ENCODE measurements at regions not wholly inside any gene's neighbourhood (a gene's known extent, or its start where the extent isn't known, plus 50 kb on each side); places are given as distances from the start of the nearest gene placed in this dataset.

DNA sequence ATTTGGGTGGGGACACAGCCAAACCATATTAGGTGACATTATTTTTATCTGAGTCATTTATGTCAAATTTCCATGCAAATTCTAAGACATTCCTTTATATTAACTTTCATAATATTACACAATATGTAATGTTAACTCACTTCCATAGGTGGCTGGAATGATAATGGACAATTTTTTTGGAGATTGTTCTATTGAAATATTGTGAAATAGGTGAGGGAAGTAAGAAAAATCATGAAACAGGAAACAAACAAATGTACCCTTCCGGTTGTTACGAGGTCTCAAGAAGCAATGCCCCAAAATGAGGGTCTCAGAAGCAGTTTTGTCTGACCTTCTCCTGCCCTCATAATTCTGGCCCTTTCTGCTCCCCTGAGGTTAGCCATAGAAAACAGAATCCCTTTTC is 306.5 kb downstream of the HDGFL1 start:
- no peak for DNase-seq (ENCODE audit: low spot score in 2 of 2)
- Histone ChIP-seq H3K27ac (no peak overlapping the region), H3K27me3 (no peaks in the 10 kb centered on the region), H3K4me3 (no peak overlapping the region), H3K4me1 (peaks cover 0 to 5% of the 10 kb centered on the region in 2 donors), H3K9me3 (no peaks in the 10 kb centered on the region), H3K36me3 (no peaks in the 10 kb centered on the region)
- TF ChIP-seq, protein P1, sequence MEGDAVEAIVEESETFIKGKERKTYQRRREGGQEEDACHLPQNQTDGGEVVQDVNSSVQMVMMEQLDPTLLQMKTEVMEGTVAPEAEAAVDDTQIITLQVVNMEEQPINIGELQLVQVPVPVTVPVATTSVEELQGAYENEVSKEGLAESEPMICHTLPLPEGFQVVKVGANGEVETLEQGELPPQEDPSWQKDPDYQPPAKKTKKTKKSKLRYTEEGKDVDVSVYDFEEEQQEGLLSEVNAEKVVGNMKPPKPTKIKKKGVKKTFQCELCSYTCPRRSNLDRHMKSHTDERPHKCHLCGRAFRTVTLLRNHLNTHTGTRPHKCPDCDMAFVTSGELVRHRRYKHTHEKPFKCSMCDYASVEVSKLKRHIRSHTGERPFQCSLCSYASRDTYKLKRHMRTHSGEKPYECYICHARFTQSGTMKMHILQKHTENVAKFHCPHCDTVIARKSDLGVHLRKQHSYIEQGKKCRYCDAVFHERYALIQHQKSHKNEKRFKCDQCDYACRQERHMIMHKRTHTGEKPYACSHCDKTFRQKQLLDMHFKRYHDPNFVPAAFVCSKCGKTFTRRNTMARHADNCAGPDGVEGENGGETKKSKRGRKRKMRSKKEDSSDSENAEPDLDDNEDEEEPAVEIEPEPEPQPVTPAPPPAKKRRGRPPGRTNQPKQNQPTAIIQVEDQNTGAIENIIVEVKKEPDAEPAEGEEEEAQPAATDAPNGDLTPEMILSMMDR (IDR thresholded peaks at IDR 0.05), result no peak
- intact Hi-C loops (cut with DNase I), result no loop called here

DNA sequence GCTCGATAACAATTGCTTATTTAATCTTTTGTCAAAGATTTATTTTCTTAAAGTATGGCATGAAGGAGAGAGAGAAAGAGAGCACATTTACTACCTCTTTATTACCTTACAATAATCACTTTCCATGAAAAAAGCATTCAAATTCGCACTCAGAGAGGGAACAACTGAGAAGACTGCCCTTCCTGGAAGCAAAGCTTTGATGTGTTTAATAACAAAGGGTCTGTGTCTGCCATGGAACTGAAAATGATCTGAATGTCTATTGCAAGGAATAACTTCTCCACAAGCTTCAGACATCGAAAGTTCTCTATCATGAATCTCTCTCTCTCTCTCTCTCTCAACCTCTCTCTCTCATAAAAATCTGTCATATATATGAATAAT is 308.9 kb downstream of the HDGFL1 start:
- intact Hi-C loops (cut with DNase I), result no loop called here
- Histone ChIP-seq H3K9me3 (no peaks in the 10 kb centered on the region), H3K36me3 (no peaks in the 10 kb centered on the region), H3K4me3 (no peak overlapping the region), H3K27ac (peak overlapping the region in 1 of 2 donors; percentile 11), H3K27me3 (no peaks in the 10 kb centered on the region), H3K4me1 (peaks cover 0 to 3% of the 10 kb centered on the region in 2 donors)
- no peak for DNase-seq (ENCODE audit: low spot score in 2 of 2)
- TF ChIP-seq, protein P1 (IDR thresholded peaks at IDR 0.05), result no peak

GRCh38 chr6:22878706-22879105 is 309.3 kb downstream of the HDGFL1 start:
- H3K36me3 ChIP-seq, result no peaks in the 10 kb centered on the region
- H3K27me3 ChIP-seq, result no peaks in the 10 kb centered on the region
- no peak overlapping the region for H3K4me3 ChIP-seq
- no peak overlapping the region for H3K27ac ChIP-seq
- H3K9me3 ChIP-seq, result no peaks in the 10 kb centered on the region
- DNase-seq (ENCODE audit: low spot score in 2 of 2), result no peak
- TF ChIP-seq, protein P1 (IDR thresholded peaks at IDR 0.05), result no peak
- intact Hi-C loops (cut with DNase I), result no loop called here
- H3K4me1 ChIP-seq, result peaks cover 0 to 3% of the 10 kb centered on the region in 2 donors

GRCh38 chr6:22880686-22881433 is 311.5 kb downstream of the HDGFL1 start:
- TF ChIP-seq, protein P1 (IDR thresholded peaks at IDR 0.05), result no peak
- DNase-seq (ENCODE audit: low spot score in 2 of 2), result no peak
- no peaks in the 10 kb centered on the region for H3K9me3 ChIP-seq
- H3K4me3 ChIP-seq, result peak overlapping the region in 1 of 2 donors; percentile 1
- intact Hi-C loops (cut with DNase I), result loop anchor here (1.0 to 10.0 kb wide), 3 partner anchors 11 to 1216 kb away; no protein-coding TSS in a partner anchor
- no peaks in the 10 kb centered on the region for H3K36me3 ChIP-seq
- peaks cover 0 to 3% of the 10 kb centered on the region in 2 donors for H3K4me1 ChIP-seq
- H3K27me3 ChIP-seq, result no peaks in the 10 kb centered on the region
- H3K27ac ChIP-seq, result peak overlapping the region; percentile 55 to 71

GRCh38 chr6:22882581-22882980 is 313.2 kb downstream of the HDGFL1 start:
- Histone ChIP-seq H3K27ac (no peak overlapping the region), H3K36me3 (no peaks in the 10 kb centered on the region), H3K9me3 (no peaks in the 10 kb centered on the region), H3K4me3 (no peak overlapping the region), H3K4me1 (peaks cover 0 to 3% of the 10 kb centered on the region in 2 donors), H3K27me3 (no peaks in the 10 kb centered on the region)
- no peak for DNase-seq (ENCODE audit: low spot score in 2 of 2)
- intact Hi-C loops (cut with DNase I), result loop anchor here (10.0 kb wide), 1 partner anchor 1218 kb away; no protein-coding TSS in a partner anchor
- TF ChIP-seq, protein P1 (IDR thresholded peaks at IDR 0.05), result no peak
